ENCODE measurements at regions not wholly inside any gene's neighbourhood (a gene's known extent, or its start where the extent isn't known, plus 50 kb on each side); places are given as distances from the start of the nearest gene placed in this dataset.

DNA sequence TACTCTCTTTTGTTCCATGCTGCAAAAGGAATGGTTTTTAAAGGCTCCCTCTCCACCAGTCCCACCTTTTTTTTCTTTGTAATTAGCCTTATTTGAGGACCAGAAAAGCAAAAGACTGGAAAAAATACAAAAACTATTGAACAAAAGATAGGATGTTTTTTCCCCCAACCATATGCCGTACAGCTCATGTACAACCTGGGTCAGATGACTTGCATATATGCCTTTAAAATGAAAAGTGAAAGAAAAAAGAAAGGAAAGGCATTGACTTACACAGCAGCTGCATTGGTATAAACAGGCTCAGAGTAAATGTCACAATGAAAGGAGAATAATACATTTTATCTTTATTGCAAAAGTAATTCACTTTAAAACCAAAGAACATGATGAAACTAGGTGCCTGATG is 69.5 kb upstream of the CMC1 start:
- H3K27me3 ChIP-seq = no peaks in the 10 kb centered on the region
- no peaks in the 10 kb centered on the region for H3K9me3 ChIP-seq
- ATAC-seq (no peak), DNase-seq (no peak)
- H3K27ac ChIP-seq = no peak overlapping the region
- TF ChIP-seq, protein P1, sequence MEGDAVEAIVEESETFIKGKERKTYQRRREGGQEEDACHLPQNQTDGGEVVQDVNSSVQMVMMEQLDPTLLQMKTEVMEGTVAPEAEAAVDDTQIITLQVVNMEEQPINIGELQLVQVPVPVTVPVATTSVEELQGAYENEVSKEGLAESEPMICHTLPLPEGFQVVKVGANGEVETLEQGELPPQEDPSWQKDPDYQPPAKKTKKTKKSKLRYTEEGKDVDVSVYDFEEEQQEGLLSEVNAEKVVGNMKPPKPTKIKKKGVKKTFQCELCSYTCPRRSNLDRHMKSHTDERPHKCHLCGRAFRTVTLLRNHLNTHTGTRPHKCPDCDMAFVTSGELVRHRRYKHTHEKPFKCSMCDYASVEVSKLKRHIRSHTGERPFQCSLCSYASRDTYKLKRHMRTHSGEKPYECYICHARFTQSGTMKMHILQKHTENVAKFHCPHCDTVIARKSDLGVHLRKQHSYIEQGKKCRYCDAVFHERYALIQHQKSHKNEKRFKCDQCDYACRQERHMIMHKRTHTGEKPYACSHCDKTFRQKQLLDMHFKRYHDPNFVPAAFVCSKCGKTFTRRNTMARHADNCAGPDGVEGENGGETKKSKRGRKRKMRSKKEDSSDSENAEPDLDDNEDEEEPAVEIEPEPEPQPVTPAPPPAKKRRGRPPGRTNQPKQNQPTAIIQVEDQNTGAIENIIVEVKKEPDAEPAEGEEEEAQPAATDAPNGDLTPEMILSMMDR (IDR thresholded peaks at IDR 0.05 in 4 of 5, conservative IDR thresholded peaks at IDR 0.05 in 1 of 5) = no peak
- no peak for TF ChIP-seq POLR2A (IDR thresholded peaks at IDR 0.05)
- no peak overlapping the region for H3K4me3 ChIP-seq
- H3K36me3 ChIP-seq = no peaks in the 10 kb centered on the region
- no peaks in the 10 kb centered on the region for H3K4me1 ChIP-seq
- in situ Hi-C loops (cut with MboI; ENCODE audit: low sequenced_read_pairs in 4 of 4) (no loop called here), intact Hi-C loops (cut with DNase I; ENCODE audit: low total_unique reads) (no loop called here)

DNA sequence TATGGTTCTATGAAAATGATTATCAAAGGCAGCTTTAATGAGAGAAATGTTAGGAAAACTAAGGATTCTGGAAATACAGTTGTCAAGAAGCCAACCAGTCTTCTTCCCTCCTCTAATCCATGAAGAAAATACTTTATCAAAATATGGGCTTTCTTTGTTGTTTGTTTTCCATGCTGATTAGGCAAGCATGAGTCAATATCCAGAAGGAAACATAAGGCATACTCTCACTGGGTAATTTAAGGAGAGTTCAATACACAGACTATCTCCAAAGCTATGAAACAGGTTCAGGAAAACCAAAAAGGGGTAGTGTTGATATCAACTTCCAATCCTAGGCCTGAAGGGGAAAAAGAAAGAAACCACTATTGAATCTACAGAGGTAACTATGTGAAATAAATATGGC is 68.7 kb upstream of the CMC1 start:
- Histone ChIP-seq H3K27ac (no peak overlapping the region), H3K4me1 (no peaks in the 10 kb centered on the region), H3K27me3 (no peaks in the 10 kb centered on the region), H3K4me3 (no peak overlapping the region), H3K36me3 (no peaks in the 10 kb centered on the region), H3K9me3 (no peaks in the 10 kb centered on the region)
- intact Hi-C loops (cut with DNase I; ENCODE audit: low total_unique reads) = no loop called here
- TF ChIP-seq POLR2A (IDR thresholded peaks at IDR 0.05) = no peak
- TF ChIP-seq, protein P1 (IDR thresholded peaks at IDR 0.05 in 4 of 5, conservative IDR thresholded peaks at IDR 0.05 in 1 of 5) = no peak
- ATAC-seq (no peak), DNase-seq (no peak)
- in situ Hi-C loops (cut with MboI; ENCODE audit: low sequenced_read_pairs in 4 of 4) = no loop called here

DNA sequence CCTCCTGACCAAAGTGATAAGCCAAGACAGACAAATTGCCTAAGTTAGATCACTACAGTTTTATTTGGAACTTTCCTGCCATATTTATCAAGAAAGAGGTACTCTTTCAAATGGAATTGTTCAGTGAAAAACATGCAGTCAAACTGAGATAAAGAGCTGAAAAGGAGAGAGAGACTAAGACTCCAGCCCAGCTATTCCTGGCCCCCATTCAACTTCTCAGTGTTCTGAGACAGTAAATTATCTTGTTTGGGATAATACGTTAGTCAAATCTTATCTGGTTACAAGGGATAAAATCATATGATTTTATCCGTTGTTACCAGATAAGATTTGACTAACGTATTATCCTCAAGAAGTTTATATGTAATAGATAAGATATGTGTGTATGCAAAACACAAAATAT is 67.6 kb upstream of the CMC1 start:
- no peak for TF ChIP-seq POLR2A (IDR thresholded peaks at IDR 0.05)
- TF ChIP-seq, protein P1 (IDR thresholded peaks at IDR 0.05 in 4 of 5, conservative IDR thresholded peaks at IDR 0.05 in 1 of 5) = no peak
- Histone ChIP-seq H3K9me3 (no peaks in the 10 kb centered on the region), H3K27me3 (no peaks in the 10 kb centered on the region), H3K36me3 (no peaks in the 10 kb centered on the region), H3K27ac (no peak overlapping the region), H3K4me3 (no peak overlapping the region), H3K4me1 (no peaks in the 10 kb centered on the region)
- ATAC-seq = no peak
- DNase-seq = no peak
- in situ Hi-C loops (cut with MboI; ENCODE audit: low sequenced_read_pairs in 4 of 4) (no loop called here), intact Hi-C loops (cut with DNase I; ENCODE audit: low total_unique reads) (no loop called here)

DNA sequence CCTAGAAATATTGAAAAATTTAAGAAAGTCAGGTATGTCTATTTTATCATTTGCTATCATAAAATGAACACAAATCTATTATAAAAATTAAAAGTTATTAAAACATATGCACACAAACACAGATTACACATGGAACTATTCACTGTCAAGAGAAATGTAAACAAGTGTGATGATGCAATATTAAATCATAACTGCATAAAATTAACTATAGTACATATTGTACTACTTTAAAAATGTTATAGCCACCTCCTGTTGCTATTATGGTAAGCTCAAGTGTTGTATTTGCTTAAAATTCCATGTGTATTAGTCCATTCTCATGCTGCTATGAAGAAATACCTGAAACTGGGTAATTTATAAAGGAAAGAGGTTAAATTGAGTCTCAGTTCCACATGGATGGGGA is 54.7 kb upstream of the CMC1 start:
- H3K27me3 ChIP-seq = no peaks in the 10 kb centered on the region
- no peaks in the 10 kb centered on the region for H3K4me1 ChIP-seq
- no peak for TF ChIP-seq POLR2A (IDR thresholded peaks at IDR 0.05)
- TF ChIP-seq, protein P1 (IDR thresholded peaks at IDR 0.05 in 4 of 5, conservative IDR thresholded peaks at IDR 0.05 in 1 of 5) = no peak
- H3K9me3 ChIP-seq = no peaks in the 10 kb centered on the region
- intact Hi-C loops (cut with DNase I; ENCODE audit: low total_unique reads) (no loop called here), in situ Hi-C loops (cut with MboI; ENCODE audit: low sequenced_read_pairs in 4 of 4) (no loop called here)
- no peak overlapping the region for H3K4me3 ChIP-seq
- DNase-seq = no peak
- no peak overlapping the region for H3K27ac ChIP-seq
- H3K36me3 ChIP-seq = no peaks in the 10 kb centered on the region
- ATAC-seq = no peak

DNA sequence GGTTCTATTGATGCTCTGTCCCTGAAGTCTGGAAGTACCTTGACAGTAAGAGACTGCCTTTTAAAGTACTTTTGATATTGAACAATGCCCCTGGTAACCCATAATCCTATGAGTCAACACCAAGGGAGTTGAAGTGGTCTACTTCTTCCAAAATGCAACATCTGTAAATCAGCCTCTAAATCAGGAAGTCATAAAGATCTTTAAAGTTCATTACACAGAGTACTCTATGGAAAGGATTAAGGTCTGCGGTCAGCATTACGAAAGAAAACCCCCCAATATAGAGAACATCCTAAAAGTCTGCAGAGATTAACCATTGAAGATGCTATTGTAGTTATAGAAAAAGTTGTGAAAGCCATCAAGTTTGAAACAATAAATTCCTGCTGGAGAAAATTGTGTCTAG is 52.7 kb upstream of the CMC1 start:
- TF ChIP-seq, protein P1 (IDR thresholded peaks at IDR 0.05 in 4 of 5, conservative IDR thresholded peaks at IDR 0.05 in 1 of 5) = no peak
- TF ChIP-seq POLR2A (IDR thresholded peaks at IDR 0.05) = no peak
- Histone ChIP-seq H3K36me3 (no peaks in the 10 kb centered on the region), H3K27ac (no peak overlapping the region), H3K27me3 (no peaks in the 10 kb centered on the region), H3K4me3 (no peak overlapping the region), H3K4me1 (no peaks in the 10 kb centered on the region), H3K9me3 (no peaks in the 10 kb centered on the region)
- DNase-seq (no peak), ATAC-seq (no peak)
- in situ Hi-C loops (cut with MboI; ENCODE audit: low sequenced_read_pairs in 4 of 4) (no loop called here), intact Hi-C loops (cut with DNase I; ENCODE audit: low total_unique reads) (no loop called here)

Data from gastrocnemius medialis (tissue), 4 donors.